Stromal cell of bone marrow (primary cell): ENCODE measurements at regions not wholly inside any gene's neighbourhood (a gene's known extent, or its start where the extent isn't known, plus 50 kb on each side); places are given as distances from the start of the nearest gene placed in this dataset.
"Not testable (repeated sequence)": the region's sequence is repeated elsewhere in the genome, so short reads cannot be mapped to it uniquely, and the experiment has no call there.

Source experiments
- DNase-seq: peaks from one replicate; pipeline ENCODE4 v3.0.0-alpha.2; 2012; ENCODE audit warnings: low read depth

DNA sequence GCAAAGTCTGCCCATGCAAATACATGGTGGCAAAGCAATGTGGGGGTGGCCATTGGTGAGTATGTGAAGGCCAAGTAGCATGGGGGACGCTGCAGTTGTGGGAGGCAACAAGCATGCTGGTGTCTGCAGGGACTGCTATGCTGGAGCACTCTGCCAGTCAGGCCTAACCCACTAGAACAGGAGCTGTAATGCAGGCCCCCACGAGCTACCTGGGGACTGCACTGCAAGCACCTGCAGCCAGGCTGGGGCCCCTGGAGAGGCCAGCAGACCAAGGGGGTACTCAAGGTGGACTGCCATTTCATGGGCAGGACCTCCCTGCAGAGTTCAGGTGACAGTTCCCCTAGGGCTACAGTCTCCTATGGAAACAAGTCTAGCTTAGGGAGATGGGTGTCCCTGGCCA is 183.8 kb upstream of the PDE4D start:
- DNase-seq: no peak

- no peak for DNase-seq
Observed at GRCh38 chr5:60076746-60077145, 183.2 kb upstream of the PDE4D start.

- DNase-seq: no peak
Observed at GRCh38 chr5:60066502-60066901, 173.0 kb upstream of the PDE4D start.

GRCh38 chr5:60060389-60060788 is 166.9 kb upstream of the PDE4D start:
- no peak for DNase-seq

DNA sequence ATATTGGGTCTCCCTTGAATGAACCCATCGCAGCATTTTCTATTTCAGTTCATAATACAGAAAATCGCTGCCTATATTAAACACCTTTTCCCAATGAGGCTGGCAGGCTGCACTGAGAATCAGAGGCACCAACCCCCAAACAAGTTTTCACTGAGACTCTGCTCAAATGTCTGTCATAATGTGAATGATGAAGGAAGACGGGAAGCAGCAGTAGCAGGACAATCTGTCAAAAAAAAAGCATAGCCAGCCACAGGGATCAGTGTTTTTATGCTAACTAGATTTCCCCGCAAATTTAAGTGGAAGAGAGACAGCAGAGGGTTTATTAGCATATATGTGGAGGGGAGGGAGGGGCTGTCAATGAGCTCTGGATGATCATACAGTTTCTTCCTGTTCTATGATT is 162.7 kb upstream of the PDE4D start:
- no peak for DNase-seq

- DNase-seq: no peak
Observed at GRCh38 chr5:60055168-60055567, 161.6 kb upstream of the PDE4D start.

DNA sequence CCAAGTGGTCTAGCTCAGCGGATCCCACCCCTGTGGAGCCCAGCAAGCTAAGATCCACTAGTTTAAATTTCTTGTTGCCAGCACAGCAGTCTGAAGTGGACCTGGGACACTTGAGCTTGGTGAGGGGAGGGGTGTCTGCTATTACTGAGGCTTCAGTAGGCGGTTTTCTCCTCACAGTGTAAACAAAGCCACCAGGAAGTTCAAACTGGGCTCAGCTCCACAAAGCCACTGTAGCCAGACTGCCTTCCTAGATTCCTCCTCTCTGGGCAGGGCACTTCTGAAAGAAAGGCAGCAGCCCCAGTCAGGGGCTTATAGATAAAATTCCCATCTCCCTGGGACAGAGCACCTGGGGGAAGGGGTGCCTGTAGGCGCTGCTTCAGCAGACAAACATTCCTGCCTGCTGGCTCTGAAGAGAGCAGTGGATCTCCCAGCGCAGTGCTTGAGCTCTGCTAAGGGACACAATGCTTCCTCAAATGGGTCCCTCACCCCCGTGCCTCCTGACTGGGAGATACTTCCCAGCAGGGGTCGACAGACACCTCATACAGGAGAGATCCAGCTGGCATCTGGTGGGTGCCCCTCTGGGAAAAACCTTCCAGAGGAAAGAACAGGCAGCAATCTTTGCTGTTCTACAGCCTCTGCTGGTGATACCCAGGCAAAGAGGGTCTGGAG is 148.6 kb upstream of the PDE4D start:
- DNase-seq: not testable (repeated sequence)

DNA sequence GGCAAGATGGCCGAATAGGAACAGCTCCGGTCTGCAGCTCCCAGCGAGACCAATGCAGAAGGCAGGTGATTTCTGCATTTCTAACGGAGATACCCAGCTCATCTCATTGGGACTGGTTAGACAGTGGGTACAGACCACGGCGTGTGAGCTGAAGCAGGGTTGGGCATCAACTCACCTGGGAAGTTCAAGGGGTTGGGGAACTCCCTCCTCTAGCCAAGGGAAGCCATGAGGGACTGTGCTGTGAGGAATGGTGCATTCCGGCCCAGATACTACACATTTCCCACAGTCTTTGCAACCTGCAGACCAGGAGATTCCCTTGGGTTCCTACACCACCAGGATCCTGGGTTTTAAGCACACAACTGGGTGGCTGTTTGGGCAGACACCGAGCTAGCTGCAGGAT is 148.0 kb upstream of the PDE4D start:
- not testable (repeated sequence) for DNase-seq

DNA sequence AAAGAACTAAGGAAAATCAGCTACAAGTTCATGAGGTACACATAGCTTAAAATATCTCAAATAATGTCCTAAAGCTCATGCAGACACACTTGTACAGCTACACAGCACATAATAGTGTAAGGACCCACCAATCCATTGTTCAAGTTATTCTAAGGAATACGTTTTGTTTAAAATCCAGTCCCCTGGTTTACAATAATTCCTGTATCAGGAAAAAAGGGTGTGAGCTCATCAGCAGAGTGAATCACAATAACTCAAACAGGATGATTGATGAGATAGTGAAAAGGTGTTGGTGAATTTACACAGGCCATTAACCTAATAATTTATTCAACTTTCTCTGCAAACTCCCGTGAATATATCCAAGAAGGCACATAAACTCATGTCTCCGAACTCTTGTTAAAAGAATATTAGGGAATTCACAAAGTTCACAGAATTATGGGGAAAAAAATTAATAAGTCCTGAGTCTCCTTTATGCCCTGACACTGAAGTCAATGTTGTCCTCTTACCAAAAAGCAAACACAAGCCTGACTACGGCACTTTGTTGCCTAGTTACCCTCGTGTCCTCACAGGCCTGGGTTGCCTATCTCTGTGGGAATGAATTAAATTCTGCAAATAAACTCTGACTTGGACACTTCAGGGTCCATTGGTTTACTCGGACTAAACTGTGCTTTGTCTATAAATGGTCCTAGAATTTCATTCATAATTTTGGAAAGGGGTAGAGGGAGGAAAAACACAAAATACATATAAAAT is 142.8 kb upstream of the PDE4D start:
- no peak for DNase-seq

GRCh38 chr5:60026161-60026560 is 132.6 kb upstream of the PDE4D start:
- no peak for DNase-seq

DNA sequence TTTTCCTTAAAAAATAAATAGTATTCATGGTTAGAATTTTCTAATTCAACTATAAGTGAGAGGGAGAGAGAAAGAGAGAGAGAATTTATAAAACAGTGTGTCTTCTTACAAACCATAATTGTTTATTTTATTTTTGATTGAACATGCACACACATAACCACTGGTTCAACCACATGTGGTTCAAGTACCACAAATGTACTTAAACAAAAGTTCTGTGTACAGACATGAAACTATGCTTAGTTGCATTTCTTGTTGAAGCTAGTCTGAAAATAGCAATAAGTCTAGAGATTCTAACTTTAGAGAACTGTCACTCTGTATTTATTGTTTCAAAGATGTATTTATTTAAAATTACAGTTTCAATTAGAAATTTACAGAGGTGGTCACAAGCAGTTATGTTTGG is 130.6 kb upstream of the PDE4D start:
- DNase-seq: no peak

- DNase-seq: no peak
Observed at GRCh38 chr5:60023255-60023654, 129.7 kb upstream of the PDE4D start.

DNA sequence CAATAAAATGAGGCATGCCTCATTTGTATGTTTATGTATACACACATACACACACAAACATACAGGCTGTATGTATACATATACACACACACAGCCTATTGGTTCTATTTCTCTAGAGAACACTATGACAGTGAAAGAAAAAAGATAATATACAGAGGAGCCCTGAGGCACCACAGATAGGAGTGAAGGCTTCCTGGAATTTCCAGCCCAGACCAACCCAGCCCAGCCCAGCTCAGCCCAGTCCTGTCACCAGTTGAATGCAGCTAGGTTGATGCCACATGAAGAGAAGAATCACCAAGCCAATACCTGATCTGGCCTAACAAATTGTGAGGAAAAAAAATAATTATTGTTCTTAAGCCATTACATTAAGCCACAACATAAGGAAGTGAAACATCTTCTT is 126.9 kb upstream of the PDE4D start:
- no peak for DNase-seq

GRCh38 chr5:60018960-60019359 is 125.4 kb upstream of the PDE4D start:
- DNase-seq: not testable (repeated sequence)

GRCh38 chr5:60018091-60018490 is 124.6 kb upstream of the PDE4D start:
- DNase-seq: no peak

GRCh38 chr5:60014331-60014730 is 120.8 kb upstream of the PDE4D start:
- no peak for DNase-seq

DNA sequence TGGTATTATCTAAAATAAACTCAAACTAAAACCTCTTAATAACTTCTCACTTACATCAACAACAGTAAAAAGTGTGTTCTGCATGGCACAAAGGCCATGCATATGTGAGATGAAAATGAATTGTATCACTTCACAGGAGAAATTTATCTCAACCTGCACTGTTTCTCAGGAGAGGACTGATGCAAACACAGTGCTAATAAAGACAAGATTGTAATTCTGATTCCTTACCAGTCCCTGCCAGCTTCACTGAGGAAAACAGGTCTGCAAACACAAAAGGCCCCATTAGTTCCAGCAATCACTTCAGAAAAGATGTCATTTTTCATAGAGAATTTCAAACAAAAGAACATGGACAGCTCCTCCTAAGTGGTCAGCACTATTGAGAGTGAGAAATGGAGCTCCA is 117.3 kb upstream of the PDE4D start:
- no peak for DNase-seq

GRCh38 chr5:60010328-60010727 is 116.8 kb upstream of the PDE4D start:
- DNase-seq: no peak

DNA sequence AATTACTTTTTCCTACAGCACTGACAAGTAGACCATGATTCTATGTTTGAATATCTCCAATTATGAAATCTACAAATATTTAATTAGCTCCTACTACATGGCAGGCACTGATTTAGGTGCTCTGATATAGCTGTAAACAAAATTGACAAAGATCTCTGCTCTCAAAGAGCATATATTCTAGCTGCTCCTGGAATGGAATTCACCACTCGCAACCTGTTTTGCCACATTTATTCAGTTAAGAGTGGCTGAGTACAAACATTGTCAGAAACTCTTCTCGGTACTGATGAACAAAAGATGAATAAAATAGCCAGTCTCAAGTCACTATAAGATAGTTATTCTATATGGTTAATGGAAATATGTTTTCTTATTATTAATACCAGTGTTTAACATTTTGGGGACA is 114.2 kb upstream of the PDE4D start:
- DNase-seq: no peak

- no peak for DNase-seq
Observed at GRCh38 chr5:59999056-59999455, 105.5 kb upstream of the PDE4D start.

GRCh38 chr5:59992206-59992605 is 98.7 kb upstream of the PDE4D start:
- no peak for DNase-seq

DNA sequence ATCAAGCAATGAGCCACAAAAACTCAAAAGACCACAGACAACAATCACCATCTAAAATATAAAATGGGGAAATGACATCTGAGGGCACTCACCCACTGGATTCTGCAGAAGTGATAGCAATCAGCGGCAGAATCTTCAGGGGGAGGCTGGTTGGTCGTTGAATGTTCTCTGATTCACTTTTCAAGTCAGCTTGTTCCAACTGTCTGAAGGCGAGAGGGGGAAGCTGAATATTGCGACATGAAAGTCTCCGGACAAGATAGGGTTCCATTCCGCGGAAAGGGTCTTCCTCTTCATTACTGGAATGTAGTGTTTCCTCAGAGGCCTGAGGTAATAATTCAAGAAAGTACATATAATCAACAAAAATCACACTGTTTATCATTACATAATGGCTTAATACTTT is 94.9 kb upstream of the PDE4D start:
- no peak for DNase-seq

DNA sequence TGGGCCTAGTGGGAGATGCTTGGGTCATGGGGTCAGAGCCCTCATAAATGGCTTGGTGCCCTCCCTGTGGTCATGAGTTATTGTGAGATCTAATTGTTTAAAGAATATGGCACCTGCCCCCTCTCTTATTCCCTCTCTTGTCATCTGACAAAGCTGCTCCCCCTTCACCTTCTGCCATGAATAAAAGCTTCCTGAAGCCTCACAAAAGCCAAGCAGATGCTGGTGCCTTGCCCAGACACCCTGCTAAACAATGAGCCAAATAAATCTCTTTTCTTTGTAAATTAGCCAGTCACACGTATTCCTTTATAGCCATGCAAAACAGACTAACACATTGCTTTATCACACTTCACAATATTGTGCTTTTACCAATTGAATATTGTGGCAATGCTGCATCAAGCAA is 82.8 kb upstream of the PDE4D start:
- no peak for DNase-seq

- DNase-seq: no peak
Observed at GRCh38 chr5:59972043-59972442, 78.5 kb upstream of the PDE4D start.
